HG02610 (cell line): ENCODE measurements at regions not wholly inside any gene's neighbourhood (a gene's known extent, or its start where the extent isn't known, plus 50 kb on each side); places are given as distances from the start of the nearest gene placed in this dataset.
"Not testable (repeated sequence)": the region's sequence is repeated elsewhere in the genome, so short reads cannot be mapped to it uniquely, and the experiment has no call there.

ENCODE experiments used
- ATAC-seq: cut with Tn5 transposase; IDR thresholded peaks from one replicate; pipeline ENCODE4 v1.9.1; 2021; ENCODE audit warnings: mild to moderate bottlenecking, moderate library complexity; ENCODE audit not compliant: unreplicated experiment

DNA sequence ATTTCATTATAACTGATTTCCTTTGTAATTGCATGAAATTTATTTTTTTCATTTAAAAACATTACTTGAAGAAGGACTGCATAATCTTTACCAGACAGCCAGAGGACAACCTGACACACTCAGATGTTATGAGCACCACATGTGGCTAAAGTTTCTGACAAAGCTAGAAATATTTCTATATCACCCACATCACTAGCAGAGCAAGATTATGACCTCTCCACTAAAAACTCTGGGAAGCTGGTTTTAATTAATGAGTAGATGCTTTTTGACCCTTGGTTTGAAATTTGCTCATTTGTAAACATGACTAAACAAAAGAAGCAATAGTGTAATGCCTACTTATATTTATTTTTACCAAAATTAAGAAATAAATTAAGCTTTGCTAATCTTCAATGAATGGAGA lies 661.5 kb upstream of the EPHA5 start:
- ATAC-seq = no peak

DNA sequence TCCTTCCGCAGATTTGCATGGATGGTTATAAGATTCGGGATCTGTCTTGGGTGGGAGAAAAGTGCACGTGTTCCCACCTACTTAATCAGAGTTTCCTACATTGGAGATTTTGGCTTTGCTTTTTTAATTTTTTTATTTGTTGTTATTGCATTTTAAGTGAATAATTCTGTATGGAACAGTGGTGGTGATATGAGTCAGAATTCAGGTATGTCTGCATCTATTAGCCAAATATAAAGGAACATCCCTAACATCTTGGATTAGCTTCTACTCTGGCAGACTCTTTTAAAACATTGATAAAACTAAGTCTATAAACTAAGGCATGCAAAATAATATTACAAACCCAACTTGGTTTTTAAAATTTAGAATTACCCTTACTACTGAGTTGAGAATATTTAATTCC lies 659.8 kb upstream of the EPHA5 start:
- no peak for ATAC-seq

DNA sequence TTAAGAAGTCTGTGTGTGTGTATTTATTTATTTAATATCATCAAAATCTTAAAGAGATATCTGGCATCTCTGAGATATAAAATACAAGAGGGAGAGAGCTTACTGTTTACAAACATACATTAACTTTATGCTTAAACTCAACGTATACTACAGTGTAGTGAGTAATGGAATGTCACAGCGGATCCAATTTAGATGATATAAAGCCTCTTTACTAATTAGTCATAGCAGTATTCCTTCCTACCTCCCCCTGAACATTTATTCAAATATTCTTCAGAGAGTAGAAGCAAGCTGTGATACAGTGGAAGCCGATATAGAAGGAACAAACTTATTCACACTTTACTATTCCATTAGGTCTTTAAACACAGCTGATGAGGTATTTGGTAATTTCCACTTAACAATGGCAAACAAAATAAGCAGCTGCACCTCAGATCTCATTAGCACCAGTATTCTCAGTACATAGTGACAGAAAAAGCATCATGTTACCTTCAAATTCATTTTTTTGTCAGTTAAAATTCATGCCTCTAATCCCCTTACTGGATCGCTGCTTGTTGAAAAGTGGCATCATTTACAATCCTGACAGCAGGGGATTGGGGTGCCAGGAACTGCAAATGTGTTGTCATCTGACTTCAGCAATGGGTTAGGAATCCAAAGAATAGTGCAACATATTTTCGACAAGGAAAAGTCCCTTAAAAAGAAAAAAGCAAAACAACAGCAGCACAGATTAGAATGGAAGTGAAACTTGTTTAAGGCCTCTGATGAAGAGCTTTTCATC lies 658.7 kb upstream of the EPHA5 start:
- no peak for ATAC-seq

GRCh38 chr4:66307641-66308438 lies 637.6 kb upstream of the EPHA5 start:
- ATAC-seq = no peak

- ATAC-seq = no peak
Measured at GRCh38 chr4:66300336-66300934, 630.1 kb upstream of the EPHA5 start.

GRCh38 chr4:66298569-66298968 lies 628.3 kb upstream of the EPHA5 start:
- ATAC-seq = no peak

GRCh38 chr4:66297703-66298102 lies 627.4 kb upstream of the EPHA5 start:
- ATAC-seq = no peak

DNA sequence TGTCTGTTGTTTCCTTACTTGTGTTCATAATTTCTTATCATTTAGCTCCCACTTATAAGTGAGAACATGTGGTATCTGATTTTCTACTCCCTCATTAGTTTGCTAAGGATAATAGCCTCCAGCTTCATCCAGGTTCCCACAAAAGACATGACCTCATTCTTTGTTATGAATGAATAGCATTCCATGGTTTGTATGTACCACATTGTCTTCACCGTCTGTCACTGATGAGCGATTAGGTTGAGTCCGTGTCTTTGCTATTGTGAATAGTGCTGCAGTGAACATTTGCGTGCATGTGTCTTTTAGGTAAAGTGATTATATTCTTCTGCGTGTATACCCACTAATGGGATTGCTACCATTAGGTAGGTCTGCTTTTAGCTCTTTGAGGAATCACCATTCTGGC lies 624.3 kb upstream of the EPHA5 start:
- no peak for ATAC-seq

- no peak for ATAC-seq
Measured at GRCh38 chr4:66284991-66285451, 614.7 kb upstream of the EPHA5 start.

DNA sequence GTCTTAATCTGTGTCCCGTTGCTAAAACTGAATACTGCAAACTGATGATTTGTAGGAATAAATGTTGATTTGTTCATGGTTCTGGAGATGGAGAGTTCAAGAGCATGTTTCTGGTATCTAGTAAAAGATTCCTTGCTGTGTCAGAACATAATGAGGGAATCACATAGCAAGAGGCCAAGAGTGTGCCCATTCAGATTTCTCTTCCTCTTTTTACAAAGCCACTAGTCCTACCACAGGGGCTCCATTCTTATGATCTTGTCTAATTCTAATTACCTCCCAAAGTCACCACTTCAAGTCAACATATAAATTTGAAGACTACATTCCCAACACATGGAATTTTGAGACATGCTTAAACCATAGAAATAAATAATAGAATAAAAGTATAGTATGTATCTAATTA lies 608.8 kb upstream of the EPHA5 start:
- ATAC-seq = no peak

GRCh38 chr4:66275411-66276038 lies 605.2 kb upstream of the EPHA5 start:
- no peak for ATAC-seq

GRCh38 chr4:66273110-66273509 lies 602.8 kb upstream of the EPHA5 start:
- ATAC-seq = no peak

- ATAC-seq = not testable (repeated sequence)
Measured at GRCh38 chr4:66270356-66270755, 600.1 kb upstream of the EPHA5 start.

GRCh38 chr4:66266554-66266953 lies 596.3 kb upstream of the EPHA5 start:
- not testable (repeated sequence) for ATAC-seq

DNA sequence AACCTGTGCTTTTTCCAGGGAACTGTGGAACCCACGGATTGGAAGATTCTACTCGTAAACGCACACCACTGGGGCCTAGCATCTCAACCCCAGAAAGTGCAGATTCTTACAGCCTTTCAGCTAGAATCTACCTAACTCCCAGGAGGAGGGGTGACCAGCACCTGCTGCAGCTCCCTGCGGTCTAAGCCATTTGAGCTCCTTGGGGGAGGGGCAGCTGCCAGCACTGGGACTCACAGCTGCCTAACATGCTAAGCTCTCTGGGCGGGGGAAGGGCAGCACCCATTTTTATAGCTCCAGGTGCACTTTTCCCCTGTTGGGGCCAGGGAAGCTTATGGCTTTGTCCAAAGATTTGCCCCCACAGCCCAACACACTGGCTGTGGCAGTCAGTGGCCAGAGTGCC lies 595.7 kb upstream of the EPHA5 start:
- no peak for ATAC-seq

DNA sequence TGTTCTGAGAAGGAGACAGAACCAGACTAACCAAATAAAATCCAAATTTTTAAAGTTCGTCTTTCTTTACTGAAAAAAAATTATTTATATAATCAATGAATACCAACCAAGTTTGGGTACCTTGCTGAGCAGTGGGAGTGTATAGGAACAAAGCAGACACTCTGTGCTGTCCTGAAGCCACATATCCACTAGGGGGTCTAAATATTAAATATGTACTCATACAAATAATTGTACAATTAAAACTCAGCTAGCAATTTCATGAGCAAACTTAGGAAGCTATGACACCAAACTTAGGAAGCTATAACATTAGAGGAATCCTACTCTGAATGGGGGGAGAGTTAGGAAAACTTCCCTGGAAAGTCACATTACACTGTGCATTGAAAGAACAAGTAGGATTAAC lies 582.0 kb upstream of the EPHA5 start:
- no peak for ATAC-seq

DNA sequence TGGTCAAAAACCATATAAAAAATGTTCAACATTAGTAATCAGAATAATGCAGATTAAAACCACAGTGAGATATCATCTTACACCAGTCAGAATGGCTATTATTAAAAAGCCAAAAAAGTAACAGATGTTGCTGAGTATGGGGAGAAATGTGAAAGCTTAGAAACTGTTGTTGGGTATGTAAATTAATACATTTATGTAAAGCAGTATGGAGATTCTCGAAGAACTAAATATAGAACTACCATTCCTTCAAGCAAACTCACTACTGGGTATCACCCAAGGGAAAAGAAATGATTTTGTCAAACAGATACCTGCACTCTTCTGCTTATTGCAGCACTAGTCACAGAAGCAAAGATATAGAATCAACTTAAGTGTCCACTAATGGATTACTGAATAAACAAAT lies 576.4 kb upstream of the EPHA5 start:
- no peak for ATAC-seq

- ATAC-seq = no peak
Measured at GRCh38 chr4:66235876-66236275, 565.6 kb upstream of the EPHA5 start.

GRCh38 chr4:66229885-66230284 lies 559.6 kb upstream of the EPHA5 start:
- ATAC-seq = no peak

DNA sequence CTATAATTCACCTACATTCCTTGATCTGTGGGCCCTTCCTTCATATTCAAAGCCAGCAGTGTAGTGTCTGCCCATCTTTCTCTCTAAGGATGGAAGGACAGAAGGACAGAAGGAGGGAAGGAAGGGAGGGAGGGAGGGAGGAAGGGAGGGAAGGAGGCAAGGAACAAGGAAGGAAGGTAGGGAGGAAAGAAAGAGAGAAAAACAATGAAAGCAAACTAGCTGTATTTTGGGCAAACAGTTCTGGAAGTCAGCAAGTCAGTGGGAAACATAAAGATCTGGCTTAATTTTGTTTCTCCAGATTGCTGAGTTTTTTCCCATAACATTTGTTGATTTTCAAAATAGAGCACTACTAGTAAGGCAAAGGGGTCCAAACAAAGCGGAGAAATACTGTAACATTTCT lies 555.2 kb upstream of the EPHA5 start:
- no peak for ATAC-seq

DNA sequence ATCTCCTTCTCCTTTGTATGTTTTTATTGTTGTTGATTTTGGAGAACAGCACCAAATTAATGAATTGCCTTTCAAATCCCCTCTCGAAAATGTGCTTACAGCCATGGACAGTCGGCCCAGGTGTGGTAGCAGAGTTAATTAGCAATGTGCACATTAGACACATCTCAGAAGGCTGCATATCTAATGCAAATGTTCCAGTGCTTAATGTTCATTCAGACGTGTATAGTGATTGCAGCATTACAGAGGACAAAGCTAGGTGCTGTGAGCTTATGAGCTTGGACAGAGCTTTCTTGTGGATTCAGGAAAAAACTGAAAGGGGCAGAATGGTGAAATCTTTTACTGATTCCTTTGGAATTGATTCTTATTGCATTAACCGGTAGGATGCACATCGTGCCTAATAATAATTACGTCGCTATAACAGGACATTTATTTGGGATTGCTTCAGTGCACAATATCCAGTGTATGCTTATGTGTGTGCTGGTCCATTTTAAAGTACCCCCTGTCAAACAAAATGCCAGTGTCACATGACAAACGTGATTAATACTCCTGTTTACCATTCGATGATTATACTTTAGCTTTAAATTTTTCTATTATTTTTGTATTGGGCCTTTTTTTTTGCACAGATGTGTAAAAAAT lies 552.9 kb upstream of the EPHA5 start:
- ATAC-seq = no peak
